MM.1S (cell line): ENCODE measurements at regions not wholly inside any gene's neighbourhood (a gene's known extent, or its start where the extent isn't known, plus 50 kb on each side); places are given as distances from the start of the nearest gene placed in this dataset.
"Not testable (repeated sequence)": the region's sequence is repeated elsewhere in the genome, so short reads cannot be mapped to it uniquely, and the experiment has no call there.

Experiments used
- DNase-seq: peaks from one replicate; pipeline ENCODE4 v3.0.0-alpha.2; 2015
- H2AFZ ChIP-seq: fragments of 300-600 bp; sonication (generic); 2 replicates; pipeline ENCODE4 v1.6.0; 2016; ENCODE audit warnings: antibody characterized with exemption, low read length
- H3F3A ChIP-seq: fragments of 300-600 bp; sonication (generic); 2 replicates; pipeline ENCODE4 v1.6.1; 2016; ENCODE audit warnings: mild to moderate bottlenecking, antibody characterized with exemption, low read length, moderate library complexity, mixed read lengths; ENCODE audit not compliant: insufficient read depth
- H3K27ac ChIP-seq: fragments of 300-600 bp; sonication (generic); 2 replicates; pipeline ENCODE4 v1.5.1; 2016; ENCODE audit warnings: mild to moderate bottlenecking, low read length
- H3K27me3 ChIP-seq: fragments of 300-600 bp; sonication (generic); replicated peaks from 2 replicates; pipeline ENCODE4 v1.6.0; 2016; ENCODE audit warnings: low read length; ENCODE audit not compliant: insufficient read depth
- H3K36me3 ChIP-seq: fragments of 300-600 bp; sonication (generic); replicated peaks from 2 replicates; pipeline ENCODE4 v1.6.1; 2016; ENCODE audit warnings: mild to moderate bottlenecking, low read length, mixed read lengths; ENCODE audit not compliant: insufficient read depth
- H3K4me1 ChIP-seq: fragments of 300-600 bp; sonication (generic); 2 replicates; pipeline ENCODE4 v1.6.1; 2016; ENCODE audit warnings: low read length, mixed read lengths
- H3K4me2 ChIP-seq: fragments of 300-600 bp; sonication (generic); 2 replicates; pipeline ENCODE4 v1.6.0; 2016; ENCODE audit warnings: low read depth, low read length
- H3K4me3 ChIP-seq: fragments of 300-600 bp; sonication (generic); 2 replicates; pipeline ENCODE4 v1.5.1; 2016; ENCODE audit warnings: low read length, mixed read lengths
- H3K79me2 ChIP-seq: fragments of 300-600 bp; sonication (generic); 2 replicates; pipeline ENCODE4 v1.6.1; 2016; ENCODE audit warnings: mixed run types, low read length, mixed read lengths
- H3K9ac ChIP-seq: fragments of 300-600 bp; sonication (generic); 2 replicates; pipeline ENCODE4 v1.6.1; 2016; ENCODE audit warnings: low read length, mixed read lengths
- H3K9me2 ChIP-seq: fragments of 300-600 bp; sonication (generic); replicated peaks from 2 replicates; pipeline ENCODE4 v1.6.1; 2016; ENCODE audit warnings: mild to moderate bottlenecking, low read length, mixed read lengths; ENCODE audit not compliant: insufficient read depth
- H3K9me3 ChIP-seq: fragments of 300-600 bp; sonication (generic); replicated peaks from 2 replicates; pipeline ENCODE4 v1.6.1; 2016; ENCODE audit warnings: mild to moderate bottlenecking, low read length, mixed read lengths; ENCODE audit not compliant: insufficient read depth
- H4K20me1 ChIP-seq: fragments of 300-600 bp; sonication (generic); 2 replicates; pipeline ENCODE4 v1.6.1; 2016; ENCODE audit warnings: mild to moderate bottlenecking, low read length, moderate library complexity, mixed read lengths; ENCODE audit not compliant: insufficient read depth

- H3K9me2 ChIP-seq, H3K36me3 ChIP-seq, H2AFZ ChIP-seq, H3K4me3 ChIP-seq, H4K20me1 ChIP-seq, H3K4me1 ChIP-seq, H3K27ac ChIP-seq, H3K27me3 ChIP-seq, H3K79me2 ChIP-seq, H3K4me2 ChIP-seq, H3K9ac ChIP-seq, DNase-seq, H3F3A ChIP-seq, H3K9me3 ChIP-seq: not testable (repeated sequence)
Measured at GRCh38 chr16:29274055-29275035, 132.2 kb downstream of the NPIPB11 start.

- H3K27ac ChIP-seq, H3K9me2 ChIP-seq, H3F3A ChIP-seq, H3K27me3 ChIP-seq, H4K20me1 ChIP-seq, H3K79me2 ChIP-seq, H3K9ac ChIP-seq, H2AFZ ChIP-seq, H3K4me1 ChIP-seq, DNase-seq, H3K9me3 ChIP-seq, H3K4me2 ChIP-seq, H3K36me3 ChIP-seq, H3K4me3 ChIP-seq: not testable (repeated sequence)
Measured at GRCh38 chr16:29273298-29274054, 133.0 kb downstream of the NPIPB11 start.

GRCh38 chr16:29271721-29272675, 134.5 kb downstream of the NPIPB11 start:
- H3K79me2 ChIP-seq, H3K4me3 ChIP-seq: not testable (repeated sequence)

GRCh38 chr16:29270923-29271322, 135.6 kb downstream of the NPIPB11 start:
- not testable (repeated sequence) for H3K9ac ChIP-seq, H4K20me1 ChIP-seq, H3K9me2 ChIP-seq, H3F3A ChIP-seq, H3K27ac ChIP-seq, H3K27me3 ChIP-seq, H3K4me1 ChIP-seq, H3K4me3 ChIP-seq, DNase-seq, H3K79me2 ChIP-seq, H3K9me3 ChIP-seq, H3K36me3 ChIP-seq, H2AFZ ChIP-seq, H3K4me2 ChIP-seq

More at GRCh38 chr16:29271721-29272675, 134.5 kb downstream of the NPIPB11 start:
- H3K4me2 ChIP-seq, H3K27ac ChIP-seq, H3K27me3 ChIP-seq, DNase-seq, H3K9me2 ChIP-seq, H3K9ac ChIP-seq, H3F3A ChIP-seq, H4K20me1 ChIP-seq, H3K9me3 ChIP-seq, H3K4me1 ChIP-seq, H2AFZ ChIP-seq, H3K36me3 ChIP-seq: not testable (repeated sequence)

GRCh38 chr16:29270033-29270432, 136.5 kb downstream of the NPIPB11 start:
- H4K20me1 ChIP-seq, DNase-seq, H3K79me2 ChIP-seq, H2AFZ ChIP-seq, H3F3A ChIP-seq, H3K27ac ChIP-seq, H3K9me3 ChIP-seq, H3K4me2 ChIP-seq, H3K9ac ChIP-seq, H3K9me2 ChIP-seq, H3K4me3 ChIP-seq, H3K27me3 ChIP-seq, H3K36me3 ChIP-seq, H3K4me1 ChIP-seq: not testable (repeated sequence)

GRCh38 chr16:29269192-29269811, 137.2 kb downstream of the NPIPB11 start:
- H3K27me3 ChIP-seq, H3K4me1 ChIP-seq, H3K79me2 ChIP-seq, H4K20me1 ChIP-seq, H3K36me3 ChIP-seq, H3K9me3 ChIP-seq, H3K4me3 ChIP-seq, H3K9me2 ChIP-seq, H2AFZ ChIP-seq, H3K4me2 ChIP-seq, H3K9ac ChIP-seq, H3K27ac ChIP-seq, DNase-seq, H3F3A ChIP-seq: not testable (repeated sequence)

- not testable (repeated sequence) for H3K79me2 ChIP-seq, H3K9me2 ChIP-seq, H4K20me1 ChIP-seq, H2AFZ ChIP-seq, H3K9ac ChIP-seq, H3F3A ChIP-seq, H3K27me3 ChIP-seq, H3K4me1 ChIP-seq, H3K36me3 ChIP-seq, H3K4me3 ChIP-seq, H3K9me3 ChIP-seq, H3K4me2 ChIP-seq, H3K27ac ChIP-seq, DNase-seq
Measured at GRCh38 chr16:29268785-29269191, 137.7 kb downstream of the NPIPB11 start.
